ENCODE measurements at regions not wholly inside any gene's neighbourhood (a gene's known extent, or its start where the extent isn't known, plus 50 kb on each side); places are given as distances from the start of the nearest gene placed in this dataset.

DNA sequence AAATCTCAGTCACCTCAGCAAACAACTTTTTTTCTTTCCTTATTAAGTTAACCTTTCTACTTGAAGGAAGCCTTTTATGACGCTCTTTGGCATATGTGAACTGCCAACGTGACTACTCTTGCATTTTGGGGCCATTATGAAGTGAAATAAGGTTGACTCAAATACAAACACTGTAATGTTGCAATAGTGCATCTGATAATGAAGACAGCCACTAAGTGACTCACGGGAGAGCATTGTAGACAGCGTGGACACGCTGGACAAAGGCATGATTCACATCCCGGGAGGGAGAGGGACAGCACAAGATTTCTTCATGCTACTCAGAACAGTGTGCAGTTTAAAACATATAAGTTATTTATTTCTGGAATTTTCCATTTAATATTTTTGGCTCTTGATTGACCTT lies 560.8 kb downstream of the ETS1 start:
- no peak overlapping the region for H3K9ac ChIP-seq (ENCODE audit: control insufficient read depth, insufficient read depth, low read length)
- H3K4me2 ChIP-seq (ENCODE audit: control insufficient read depth, insufficient read depth): no peak overlapping the region
- DNase-seq (ENCODE audit: low read depth, low spot score) (no peak), ATAC-seq (no peak), FAIRE-seq (no peak)
- H4K20me1 ChIP-seq (ENCODE audit: control insufficient read depth, insufficient read depth): no peaks in the 10 kb centered on the region
- no TSS peak for BruUV-seq (replicated peaks)
- intact Hi-C loops (cut with micrococcal nuclease; ENCODE audit: unreplicated experiment) (no loop called here), in situ Hi-C loops (cut with MboI) (loop anchor here (5.0 to 10.0 kb wide), 2 partner anchors 136 to 828 kb away; no protein-coding TSS in a partner anchor)
- CTCF ChIA-PET: interaction anchor here (4.8 kb wide), 1 partner anchor 131 kb away, joined by 33 read pairs; no protein-coding TSS in a partner anchor
- H3K27me3 ChIP-seq (replicated peaks in 1 of 2; ENCODE audit: control insufficient read depth in 2 of 2, insufficient read depth in 2 of 2, low read length in 1 of 2): no peaks in the 10 kb centered on the region; a peak in 2 of 4 replicates
- SMC1A ChIA-PET (ENCODE audit: uncharacterized antibody, unreplicated experiment): interaction anchor here (1.1 kb wide), 1 partner anchor 930 kb away, joined by 3 read pairs; no protein-coding TSS in a partner anchor
- no peak overlapping the region for H2AFZ ChIP-seq (ENCODE audit: control insufficient read depth, low read depth, low read length)
- no peaks in the 10 kb centered on the region for H3K9me3 ChIP-seq (replicated peaks; ENCODE audit: control insufficient read depth, insufficient read depth, low read length)
- H3K27ac ChIP-seq (ENCODE audit: control insufficient read depth, insufficient read depth): no peak overlapping the region
- POLR2A ChIA-PET: no interaction called here
- RAD21 ChIA-PET (ENCODE audit: unreplicated experiment): no interaction called here
- TF ChIP-seq SMAD5 (IDR thresholded peaks at IDR 0.05; ENCODE audit: low read depth): no peak
- WGBS (ENCODE audit: insufficient coverage, insufficient replicate concordance, low lambda C conversion rate, missing lambda C conversion rate): 39% methylated on average over 6 of the region's 6 CpGs
- H3K79me2 ChIP-seq (ENCODE audit: control insufficient read depth, insufficient read depth, low read length): no peaks in the 10 kb centered on the region
- no peaks in the 10 kb centered on the region for H3K4me1 ChIP-seq (ENCODE audit: control insufficient read depth, insufficient read depth, low read length)
- H3K36me3 ChIP-seq (ENCODE audit: control insufficient read depth in 2 of 2, insufficient read depth in 2 of 2, low read length in 1 of 2): no peaks in the 10 kb centered on the region
- H3K4me3 ChIP-seq: no peak overlapping the region

DNA sequence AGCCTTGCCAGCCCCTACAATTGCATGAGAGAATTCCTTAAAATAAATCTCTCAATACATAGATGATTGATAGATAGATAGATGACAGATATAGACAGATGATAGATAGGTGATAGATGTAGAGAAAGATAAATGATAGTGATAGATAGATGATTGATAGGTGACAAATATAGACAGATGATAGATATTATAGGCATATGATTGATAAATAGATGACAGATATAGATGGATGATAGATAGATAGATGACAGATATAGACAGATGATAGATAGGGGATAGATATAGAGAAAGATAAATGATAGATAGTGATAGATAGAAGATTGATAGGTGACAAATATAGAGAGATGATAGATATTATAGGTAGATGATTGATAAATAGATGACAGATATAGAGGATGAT lies 564.6 kb downstream of the ETS1 start:
- CTCF ChIA-PET: no interaction called here
- DNase-seq (ENCODE audit: low read depth, low spot score): no peak
- Histone ChIP-seq H3K4me3 (no peak overlapping the region), H3K4me2 (ENCODE audit: control insufficient read depth, insufficient read depth) (no peak overlapping the region), H3K79me2 (ENCODE audit: control insufficient read depth, insufficient read depth, low read length) (no peaks in the 10 kb centered on the region), H3K9ac (ENCODE audit: control insufficient read depth, insufficient read depth, low read length) (no peak overlapping the region), H3K36me3 (ENCODE audit: control insufficient read depth in 2 of 2, insufficient read depth in 2 of 2, low read length in 1 of 2) (no peaks in the 10 kb centered on the region), H2AFZ (ENCODE audit: control insufficient read depth, low read depth, low read length) (no peak overlapping the region), H3K27ac (ENCODE audit: control insufficient read depth, insufficient read depth) (no peak overlapping the region), H3K4me1 (ENCODE audit: control insufficient read depth, insufficient read depth, low read length) (no peaks in the 10 kb centered on the region), H3K27me3 (replicated peaks in 1 of 2; ENCODE audit: control insufficient read depth in 2 of 2, insufficient read depth in 2 of 2, low read length in 1 of 2) (no peaks in the 10 kb centered on the region), H3K9me3 (replicated peaks; ENCODE audit: control insufficient read depth, insufficient read depth, low read length) (no peaks in the 10 kb centered on the region), H4K20me1 (ENCODE audit: control insufficient read depth, insufficient read depth) (no peaks in the 10 kb centered on the region)
- intact Hi-C loops (cut with micrococcal nuclease; ENCODE audit: unreplicated experiment): no loop called here
- SMC1A ChIA-PET (ENCODE audit: uncharacterized antibody, unreplicated experiment): no interaction called here
- no peak for ATAC-seq
- TF ChIP-seq, protein P1, sequence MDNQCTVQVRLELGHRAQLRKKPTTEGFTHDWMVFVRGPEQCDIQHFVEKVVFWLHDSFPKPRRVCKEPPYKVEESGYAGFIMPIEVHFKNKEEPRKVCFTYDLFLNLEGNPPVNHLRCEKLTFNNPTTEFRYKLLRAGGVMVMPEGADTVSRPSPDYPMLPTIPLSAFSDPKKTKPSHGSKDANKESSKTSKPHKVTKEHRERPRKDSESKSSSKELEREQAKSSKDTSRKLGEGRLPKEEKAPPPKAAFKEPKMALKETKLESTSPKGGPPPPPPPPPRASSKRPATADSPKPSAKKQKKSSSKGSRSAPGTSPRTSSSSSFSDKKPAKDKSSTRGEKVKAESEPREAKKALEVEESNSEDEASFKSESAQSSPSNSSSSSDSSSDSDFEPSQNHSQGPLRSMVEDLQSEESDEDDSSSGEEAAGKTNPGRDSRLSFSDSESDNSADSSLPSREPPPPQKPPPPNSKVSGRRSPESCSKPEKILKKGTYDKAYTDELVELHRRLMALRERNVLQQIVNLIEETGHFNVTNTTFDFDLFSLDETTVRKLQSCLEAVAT (IDR thresholded peaks at IDR 0.05): no peak
- TF ChIP-seq ATF7 (IDR thresholded peaks at IDR 0.05; ENCODE audit: low read depth) (no peak), HDAC6 (IDR thresholded peaks at IDR 0.05; ENCODE audit: unreplicated experiment) (no peak), MYC (IDR thresholded peaks at IDR 0.05; ENCODE audit: insufficient read depth, insufficient read length, insufficient replicate concordance, low read length, severe bottlenecking) (no peak)
- TF ChIP-seq, protein P2, sequence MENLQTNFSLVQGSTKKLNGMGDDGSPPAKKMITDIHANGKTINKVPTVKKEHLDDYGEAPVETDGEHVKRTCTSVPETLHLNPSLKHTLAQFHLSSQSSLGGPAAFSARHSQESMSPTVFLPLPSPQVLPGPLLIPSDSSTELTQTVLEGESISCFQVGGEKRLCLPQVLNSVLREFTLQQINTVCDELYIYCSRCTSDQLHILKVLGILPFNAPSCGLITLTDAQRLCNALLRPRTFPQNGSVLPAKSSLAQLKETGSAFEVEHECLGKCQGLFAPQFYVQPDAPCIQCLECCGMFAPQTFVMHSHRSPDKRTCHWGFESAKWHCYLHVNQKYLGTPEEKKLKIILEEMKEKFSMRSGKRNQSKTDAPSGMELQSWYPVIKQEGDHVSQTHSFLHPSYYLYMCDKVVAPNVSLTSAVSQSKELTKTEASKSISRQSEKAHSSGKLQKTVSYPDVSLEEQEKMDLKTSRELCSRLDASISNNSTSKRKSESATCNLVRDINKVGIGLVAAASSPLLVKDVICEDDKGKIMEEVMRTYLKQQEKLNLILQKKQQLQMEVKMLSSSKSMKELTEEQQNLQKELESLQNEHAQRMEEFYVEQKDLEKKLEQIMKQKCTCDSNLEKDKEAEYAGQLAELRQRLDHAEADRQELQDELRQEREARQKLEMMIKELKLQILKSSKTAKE (IDR thresholded peaks at IDR 0.05; ENCODE audit: low read depth, poor library complexity, severe bottlenecking): no peak
- FAIRE-seq: no peak
- RAD21 ChIA-PET (ENCODE audit: unreplicated experiment): no interaction called here
- POLR2A ChIA-PET: no interaction called here
- no TSS peak for BruUV-seq (replicated peaks)
- in situ Hi-C loops (cut with MboI): loop anchor here (10.0 kb wide), 1 partner anchor 832 kb away; no protein-coding TSS in a partner anchor

Measured in GM12878 (cell line).